Mammary epithelial cell (primary cell): ENCODE measurements at regions not wholly inside any gene's neighbourhood (a gene's known extent, or its start where the extent isn't known, plus 50 kb on each side); places are given as distances from the start of the nearest gene placed in this dataset.

ENCODE experiments used
- EZH2 ChIP-seq: IDR thresholded peaks from 2 replicates; pipeline ENCODE4 v1.6.1; 2012; ENCODE audit warnings: low read length, inconsistent platforms, borderline replicate concordance
- TF ChIP-seq, protein P1 (sequence below), 2 donors: IDR thresholded peaks in 1 of 2; conservative IDR thresholded peaks in 1 of 2; 2 replicates each; pipeline ENCODE4 v1.5.1; 2011 to 2012; ENCODE audit warnings: inconsistent platforms in 2 of 2, low read length in 2 of 2, mild to moderate bottlenecking in 2 of 2, control low read depth in 1 of 2, low read depth in 1 of 2; ENCODE audit not compliant: insufficient read depth in 1 of 2; ENCODE audit errors: extremely low read depth in 1 of 2

DNA sequence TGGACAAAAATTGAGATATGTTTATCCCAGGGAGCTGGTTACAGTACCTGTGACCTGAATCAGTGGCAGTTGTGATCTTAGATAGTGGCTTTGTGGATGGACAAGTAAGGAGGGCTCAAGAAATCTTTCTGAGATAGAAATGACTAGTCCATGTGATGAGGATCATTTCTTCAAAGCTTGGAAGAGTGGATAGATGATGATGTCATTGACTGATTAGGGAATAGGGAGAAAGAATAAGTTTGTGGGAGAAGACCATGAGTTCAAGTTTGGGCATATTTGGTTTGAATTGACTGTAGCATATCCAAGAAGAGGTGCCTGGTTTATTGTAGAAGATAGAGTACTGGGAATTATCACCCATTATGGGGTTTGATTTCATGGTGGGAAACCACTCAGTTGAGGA, 336.7 kb upstream of the PRICKLE1 start:
- TF ChIP-seq, protein P1, sequence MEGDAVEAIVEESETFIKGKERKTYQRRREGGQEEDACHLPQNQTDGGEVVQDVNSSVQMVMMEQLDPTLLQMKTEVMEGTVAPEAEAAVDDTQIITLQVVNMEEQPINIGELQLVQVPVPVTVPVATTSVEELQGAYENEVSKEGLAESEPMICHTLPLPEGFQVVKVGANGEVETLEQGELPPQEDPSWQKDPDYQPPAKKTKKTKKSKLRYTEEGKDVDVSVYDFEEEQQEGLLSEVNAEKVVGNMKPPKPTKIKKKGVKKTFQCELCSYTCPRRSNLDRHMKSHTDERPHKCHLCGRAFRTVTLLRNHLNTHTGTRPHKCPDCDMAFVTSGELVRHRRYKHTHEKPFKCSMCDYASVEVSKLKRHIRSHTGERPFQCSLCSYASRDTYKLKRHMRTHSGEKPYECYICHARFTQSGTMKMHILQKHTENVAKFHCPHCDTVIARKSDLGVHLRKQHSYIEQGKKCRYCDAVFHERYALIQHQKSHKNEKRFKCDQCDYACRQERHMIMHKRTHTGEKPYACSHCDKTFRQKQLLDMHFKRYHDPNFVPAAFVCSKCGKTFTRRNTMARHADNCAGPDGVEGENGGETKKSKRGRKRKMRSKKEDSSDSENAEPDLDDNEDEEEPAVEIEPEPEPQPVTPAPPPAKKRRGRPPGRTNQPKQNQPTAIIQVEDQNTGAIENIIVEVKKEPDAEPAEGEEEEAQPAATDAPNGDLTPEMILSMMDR (conservative IDR thresholded peaks at IDR 0.05 in 1 of 2, IDR thresholded peaks at IDR 0.05 in 1 of 2; ENCODE audit: extremely low read depth in 1 of 2, insufficient read depth in 1 of 2, low read depth in 1 of 2, low read length in 2 of 2) = no peak
- no peak for TF ChIP-seq EZH2
